ENCODE measurements at regions not wholly inside any gene's neighbourhood (a gene's known extent, or its start where the extent isn't known, plus 50 kb on each side); places are given as distances from the start of the nearest gene placed in this dataset.

DNA sequence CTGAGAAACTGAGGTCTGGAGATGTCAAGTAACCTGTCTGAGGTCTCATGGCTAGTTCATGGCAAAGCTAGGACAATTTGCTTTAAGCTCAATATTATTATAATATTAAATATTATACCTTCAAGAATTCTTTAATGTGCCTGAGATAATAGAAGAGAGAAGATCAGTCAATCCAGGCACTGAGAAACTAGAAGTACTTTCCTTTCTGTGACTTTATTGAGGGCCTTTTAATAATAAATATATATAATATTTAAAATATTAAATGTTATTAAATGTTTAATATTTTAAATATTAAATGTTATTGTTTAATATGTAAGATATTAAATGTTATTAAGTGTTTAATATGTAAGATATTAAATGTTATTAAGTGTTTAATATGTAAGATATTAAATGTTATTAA lies 144.3 kb upstream of the DNAJC19 start:
- Mint-ChIP-seq H3K27ac (no peak overlapping the region), H3K4me1 (no peaks in the 10 kb centered on the region), H3K36me3 (ENCODE audit: low read depth) (no peaks in the 10 kb centered on the region), H3K9me3 (no peaks in the 10 kb centered on the region), H3K4me3 (no peak overlapping the region), H3K27me3 (peaks cover 2% of the 10 kb centered on the region)
- no peak for DNase-seq
- TF ChIP-seq, protein P1, sequence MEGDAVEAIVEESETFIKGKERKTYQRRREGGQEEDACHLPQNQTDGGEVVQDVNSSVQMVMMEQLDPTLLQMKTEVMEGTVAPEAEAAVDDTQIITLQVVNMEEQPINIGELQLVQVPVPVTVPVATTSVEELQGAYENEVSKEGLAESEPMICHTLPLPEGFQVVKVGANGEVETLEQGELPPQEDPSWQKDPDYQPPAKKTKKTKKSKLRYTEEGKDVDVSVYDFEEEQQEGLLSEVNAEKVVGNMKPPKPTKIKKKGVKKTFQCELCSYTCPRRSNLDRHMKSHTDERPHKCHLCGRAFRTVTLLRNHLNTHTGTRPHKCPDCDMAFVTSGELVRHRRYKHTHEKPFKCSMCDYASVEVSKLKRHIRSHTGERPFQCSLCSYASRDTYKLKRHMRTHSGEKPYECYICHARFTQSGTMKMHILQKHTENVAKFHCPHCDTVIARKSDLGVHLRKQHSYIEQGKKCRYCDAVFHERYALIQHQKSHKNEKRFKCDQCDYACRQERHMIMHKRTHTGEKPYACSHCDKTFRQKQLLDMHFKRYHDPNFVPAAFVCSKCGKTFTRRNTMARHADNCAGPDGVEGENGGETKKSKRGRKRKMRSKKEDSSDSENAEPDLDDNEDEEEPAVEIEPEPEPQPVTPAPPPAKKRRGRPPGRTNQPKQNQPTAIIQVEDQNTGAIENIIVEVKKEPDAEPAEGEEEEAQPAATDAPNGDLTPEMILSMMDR (IDR thresholded peaks at IDR 0.05), result no peak
- intact Hi-C loops (cut with micrococcal nuclease), result no loop called here
- ATAC-seq (ENCODE audit: low read depth), result no peak
- ChIA-PET POLR2A (no interaction called here), CTCF (no interaction called here)

DNA sequence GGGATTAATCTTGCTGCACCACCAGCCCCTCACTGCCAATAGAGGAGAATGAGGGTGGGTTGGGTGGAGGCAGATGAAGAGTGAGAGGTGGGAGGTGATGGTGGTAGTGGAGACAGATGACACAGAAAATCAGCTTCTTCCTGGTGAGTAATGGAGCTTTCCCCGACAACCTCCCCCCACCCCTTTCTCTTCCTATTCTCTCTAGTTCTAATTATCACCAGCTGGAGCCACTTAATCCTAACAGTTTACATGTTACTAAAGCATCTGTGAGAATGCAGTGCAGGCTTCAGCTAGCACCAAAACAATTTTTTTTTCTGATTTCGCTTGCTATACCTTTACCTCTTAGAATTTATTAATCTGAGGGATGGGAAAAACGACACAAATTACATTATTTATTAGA lies 116.1 kb upstream of the DNAJC19 start:
- intact Hi-C loops (cut with micrococcal nuclease), result no loop called here
- POLR2A ChIA-PET, result no interaction called here

DNA sequence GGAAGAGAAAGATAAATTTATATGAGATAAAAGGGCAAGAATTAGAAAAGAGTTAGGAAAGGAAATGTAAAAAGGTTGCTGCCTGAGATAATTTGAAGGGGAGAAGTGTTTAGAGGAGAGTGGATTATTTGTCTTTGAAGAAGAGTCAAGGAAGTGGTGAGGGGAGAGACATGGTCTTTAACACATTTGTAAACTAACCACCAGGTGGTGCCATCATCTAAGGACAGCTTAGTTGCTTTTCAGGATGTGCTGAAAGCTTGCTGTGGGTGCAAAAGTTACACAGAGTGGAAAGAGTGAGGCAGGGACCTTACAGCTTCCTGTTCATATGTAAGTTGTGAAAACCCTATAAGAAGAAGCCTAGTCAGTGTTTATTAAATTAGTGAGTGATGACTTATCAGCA lies 114.1 kb upstream of the DNAJC19 start:
- Mint-ChIP-seq H3K27me3 (no peaks in the 10 kb centered on the region), H3K36me3 (ENCODE audit: low read depth) (no peaks in the 10 kb centered on the region), H3K4me3 (no peak overlapping the region), H3K9me3 (peaks cover 8% of the 10 kb centered on the region), H3K27ac (no peak overlapping the region), H3K4me1 (no peaks in the 10 kb centered on the region)
- ChIA-PET POLR2A (no interaction called here), CTCF (no interaction called here)
- DNase-seq (no peak), ATAC-seq (ENCODE audit: low read depth) (no peak)
- intact Hi-C loops (cut with micrococcal nuclease), result no loop called here
- TF ChIP-seq, protein P1 (IDR thresholded peaks at IDR 0.05), result no peak

More for the DNA sequence above, 116.1 kb upstream of the DNAJC19 start:
- no peaks in the 10 kb centered on the region for H3K4me1 Mint-ChIP-seq
- no peaks in the 10 kb centered on the region for H3K36me3 Mint-ChIP-seq (ENCODE audit: low read depth)
- peaks cover 8% of the 10 kb centered on the region for H3K9me3 Mint-ChIP-seq
- H3K27ac Mint-ChIP-seq, result no peak overlapping the region
- H3K27me3 Mint-ChIP-seq, result no peaks in the 10 kb centered on the region
- no peak for DNase-seq
- CTCF ChIA-PET, result no interaction called here
- TF ChIP-seq, protein P1 (IDR thresholded peaks at IDR 0.05), result no peak
- no peak overlapping the region for H3K4me3 Mint-ChIP-seq
- no peak for ATAC-seq (ENCODE audit: low read depth)

- Mint-ChIP-seq H3K4me1 (peaks cover 2% of the 10 kb centered on the region), H3K27me3 (no peaks in the 10 kb centered on the region), H3K36me3 (ENCODE audit: low read depth) (no peaks in the 10 kb centered on the region), H3K27ac (no peak overlapping the region), H3K9me3 (peaks cover 2% of the 10 kb centered on the region), H3K4me3 (no peak overlapping the region)
- ChIA-PET CTCF (no interaction called here), POLR2A (no interaction called here)
- DNase-seq, result no peak
- intact Hi-C loops (cut with micrococcal nuclease), result no loop called here
- ATAC-seq (ENCODE audit: low read depth), result no peak
- TF ChIP-seq, protein P1 (IDR thresholded peaks at IDR 0.05), result no peak
Observed at GRCh38 chr3:181086011-181086410, 96.5 kb upstream of the DNAJC19 start.

DNA sequence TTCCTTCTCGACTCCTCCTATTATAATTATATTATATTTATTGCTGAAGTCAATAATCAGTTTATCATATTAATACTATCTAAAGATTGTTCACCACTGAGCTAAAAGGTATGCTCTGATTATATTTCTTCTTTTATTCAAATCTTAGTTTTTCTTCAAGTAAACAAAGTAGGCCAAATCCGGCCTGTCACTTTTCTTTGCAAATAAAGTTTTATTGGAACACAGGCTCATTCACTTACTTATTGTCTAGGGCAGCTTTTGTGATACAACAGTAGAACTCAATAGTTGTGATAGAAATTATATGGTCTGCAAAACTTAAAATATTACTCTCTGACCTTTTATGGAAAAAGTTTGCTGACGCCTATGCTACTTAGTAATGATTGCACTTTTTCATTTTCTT lies 92.4 kb upstream of the DNAJC19 start:
- ATAC-seq (ENCODE audit: low read depth), result no peak
- H3K36me3 Mint-ChIP-seq (ENCODE audit: low read depth), result no peaks in the 10 kb centered on the region

More for the DNA sequence above, 92.4 kb upstream of the DNAJC19 start:
- TF ChIP-seq, protein P1 (IDR thresholded peaks at IDR 0.05), result no peak
- Mint-ChIP-seq H3K4me1 (no peaks in the 10 kb centered on the region), H3K4me3 (no peak overlapping the region), H3K27me3 (peaks cover 2% of the 10 kb centered on the region), H3K27ac (no peak overlapping the region), H3K9me3 (no peaks in the 10 kb centered on the region)
- CTCF ChIA-PET, result no interaction called here
- POLR2A ChIA-PET, result no interaction called here
- DNase-seq, result no peak
- intact Hi-C loops (cut with micrococcal nuclease), result no loop called here
